HCT116 (cell line): ENCODE measurements at regions not wholly inside any gene's neighbourhood (a gene's known extent, or its start where the extent isn't known, plus 50 kb on each side); places are given as distances from the start of the nearest gene placed in this dataset.

Experiments used
- ATAC-seq: fragments of 200-7000 bp; cut with Tn5 transposase; 2 replicates; pipeline ENCODE4 v1.9.1; 2020; ENCODE audit warnings: mild to moderate bottlenecking, moderate library complexity
- BruUV-seq: library from RNA; stranded (reverse); fragments of 400-500 nt; replicated peaks from 2 replicates; lab custom pipeline; 2021; lab: Mats Ljungman, UMichigan
- CTCF ChIA-PET: fragments of 300-600 bp; sonication (Branson Sonifier 250); formaldehyde crosslinking; loops from one replicate; lab custom pipeline; 2021; ENCODE audit warnings: antibody characterized with exemption; lab: Charles Lee
- POLR2A ChIA-PET: fragments of 300-600, 350-600 bp; sonication (Branson Sonifier 250); formaldehyde crosslinking; loops from one replicate; lab custom pipeline; 2021; ENCODE audit warnings: antibody characterized with exemption; lab: Charles Lee
- RAD21 ChIA-PET, 2 experiments: fragments of 300-600 bp; sonication (Branson Sonifier 250); formaldehyde crosslinking; loops; one replicate each; lab custom pipeline; 2023; ENCODE audit warnings: low total read pairs in 2 of 2; ENCODE audit not compliant: uncharacterized antibody in 2 of 2, unreplicated experiment in 2 of 2, low non-redundant PET in 1 of 2; lab: Charles Lee
- DNase-seq: peaks from one replicate; pipeline ENCODE4 v3.0.0-alpha.2; 2010; ENCODE audit warnings: low read depth, low spot score
- H2AFZ ChIP-seq: fragments of 200-600 bp; shearing (Covaris generic), sonication (generic); 2 replicates; pipeline ENCODE4 v1.6.1; 2017; ENCODE audit warnings: low read depth, mixed run types, mixed read lengths, antibody characterized with exemption, low read length; ENCODE audit not compliant: poor library complexity, severe bottlenecking
- H3K27ac ChIP-seq: 2 replicates; pipeline ENCODE4 v1.5.1; 2012; ENCODE audit warnings: low read depth, low read length
- H3K27me3 ChIP-seq: fragments of 200-600 bp; sonication (generic); 2 replicates; pipeline ENCODE4 v1.6.1; 2016; ENCODE audit warnings: mixed run types, low read length, mixed read lengths; ENCODE audit not compliant: insufficient read depth
- H3K36me3 ChIP-seq, 2 experiments: fragments of 200-500 bp in 1 of 2; fragments of 200-600 bp in 1 of 2; sonication (Bioruptor generic) in 1 of 2; sonication (generic) in 1 of 2; 2 replicates each; pipeline versions ENCODE4 v1.5.1 to v1.6.1; 2014 to 2016; ENCODE audit warnings: low read length in 2 of 2, inconsistent platforms in 1 of 2, mixed read lengths in 1 of 2, mixed run types in 1 of 2; ENCODE audit not compliant: insufficient read depth in 2 of 2, control insufficient read depth in 1 of 2
- H3K4me1 ChIP-seq, 2 experiments: fragments of 200-600 bp in 1 of 2; sonication (generic) in 1 of 2; 2 replicates each; pipeline versions ENCODE4 v1.5.1 to v1.6.1; 2012 to 2017; ENCODE audit warnings: low read length in 2 of 2, inconsistent platforms in 1 of 2, mild to moderate bottlenecking in 1 of 2, mixed read lengths in 1 of 2, mixed run types in 1 of 2, moderate library complexity in 1 of 2; ENCODE audit not compliant: insufficient read depth in 2 of 2, control insufficient read depth in 1 of 2
- H3K4me2 ChIP-seq: fragments of 200-600 bp; sonication (generic); 2 replicates; pipeline ENCODE4 v1.6.1; 2017; ENCODE audit warnings: mixed run types, low read length, mixed read lengths
- H3K4me3 ChIP-seq, 2 experiments: fragments of 200-600 bp in 1 of 2; sonication (generic) in 1 of 2; replicated peaks in 1 of 2; 2 replicates each; pipeline ENCODE4 v1.5.1; 2011 to 2016; ENCODE audit warnings: low read length in 2 of 2, control low read depth in 1 of 2, low read depth in 1 of 2, mild to moderate bottlenecking in 1 of 2, mixed read lengths in 1 of 2, mixed run types in 1 of 2
- H3K79me2 ChIP-seq: fragments of 200-600 bp; sonication (generic); 2 replicates; pipeline ENCODE4 v1.6.1; 2017; ENCODE audit warnings: mild to moderate bottlenecking, mixed run types, low read length, moderate library complexity, mixed read lengths; ENCODE audit not compliant: insufficient read depth
- H3K9ac ChIP-seq: fragments of 200-600 bp; sonication (generic); 2 replicates; pipeline ENCODE4 v1.6.1; 2016; ENCODE audit warnings: low read length, mixed read lengths
- H3K9me2 ChIP-seq: fragments of 200-600 bp; sonication (generic), shearing (Covaris generic); 2 replicates; pipeline ENCODE4 v1.6.1; 2017; ENCODE audit warnings: mixed run types, mild to moderate bottlenecking, moderate library complexity; ENCODE audit not compliant: insufficient read depth
- H3K9me3 ChIP-seq, 2 experiments: fragments of 200-500 bp in 1 of 2; fragments of 200-600 bp in 1 of 2; sonication (Bioruptor generic) in 1 of 2; sonication (generic) in 1 of 2; 2 replicates each; pipeline ENCODE4 v1.6.1; 2014 to 2017; ENCODE audit warnings: low read length in 2 of 2, mixed read lengths in 2 of 2, inconsistent platforms in 1 of 2, low read depth in 1 of 2, mild to moderate bottlenecking in 1 of 2, mixed run types in 1 of 2, moderate library complexity in 1 of 2; ENCODE audit not compliant: control insufficient read depth in 1 of 2, insufficient read depth in 1 of 2
- H4K20me1 ChIP-seq: fragments of 200-600 bp; sonication (generic), shearing (Covaris generic); 2 replicates; pipeline ENCODE4 v1.6.1; 2017; ENCODE audit warnings: mixed run types, mild to moderate bottlenecking, moderate library complexity; ENCODE audit not compliant: insufficient read depth
- ATF3 ChIP-seq: IDR thresholded peaks from 2 replicates; pipeline ENCODE4 v1.6.1; 2012
- CBX3 ChIP-seq: IDR thresholded peaks from 2 replicates; pipeline ENCODE4 v1.6.1; 2012; ENCODE audit warnings: low read depth
- EGR1 ChIP-seq: IDR thresholded peaks from 2 replicates; pipeline ENCODE4 v1.6.1; 2012; ENCODE audit warnings: low read depth
- EZH2 ChIP-seq: fragments of 200-600 bp; sonication (generic); IDR thresholded peaks from 2 replicates; pipeline ENCODE4 v1.6.1; 2017; ENCODE audit warnings: antibody characterized with exemption, mixed run types
- EZH2phosphoT487 ChIP-seq: fragments of 200-600 bp; IDR thresholded peaks from 2 replicates; pipeline ENCODE4 v1.6.1; 2018; ENCODE audit warnings: antibody characterized with exemption, borderline replicate concordance
- FOSL1 ChIP-seq: IDR thresholded peaks from 2 replicates; pipeline ENCODE4 v1.6.1; 2012; ENCODE audit warnings: low read depth
- JUND ChIP-seq: IDR thresholded peaks from 2 replicates; pipeline ENCODE4 v1.6.1; 2012
- MAX ChIP-seq: IDR thresholded peaks from 2 replicates; pipeline ENCODE4 v1.6.1; 2012
- POLR2A ChIP-seq: IDR thresholded peaks from 2 replicates; pipeline ENCODE4 v1.7.0; 2011; ENCODE audit warnings: borderline replicate concordance; ENCODE audit not compliant: insufficient read depth, insufficient read length; ENCODE audit errors: extremely low read depth
- POLR2AphosphoS5 ChIP-seq: IDR thresholded peaks from 2 replicates; pipeline ENCODE4 v1.6.1; 2011; ENCODE audit warnings: mild to moderate bottlenecking, low read depth, low read length, moderate library complexity
- RAD21 ChIP-seq: IDR thresholded peaks from 2 replicates; pipeline ENCODE4 v1.6.1; 2012; ENCODE audit warnings: low read depth, mild to moderate bottlenecking
- SRF ChIP-seq: IDR thresholded peaks from 2 replicates; pipeline ENCODE4 v1.6.1; 2012; ENCODE audit warnings: low read depth
- TCF7L2 ChIP-seq: IDR thresholded peaks from 2 replicates; pipeline ENCODE4 v1.7.0; 2011; ENCODE audit warnings: borderline replicate concordance, inconsistent platforms; ENCODE audit not compliant: insufficient read depth, insufficient read length; ENCODE audit errors: extremely low read depth
- YY1 ChIP-seq: IDR thresholded peaks from 2 replicates; pipeline ENCODE4 v1.6.1; 2011; ENCODE audit warnings: low read length, low read depth, moderate library complexity, mild to moderate bottlenecking; ENCODE audit not compliant: insufficient replicate concordance; ENCODE audit errors: extremely low read depth
- intact Hi-C: fragments of 100-400 bp; cut with micrococcal nuclease; formaldehyde crosslinking; loops from 2 replicates; pipeline ENCODE4 v1.10.0; 2022
- TF ChIP-seq, protein P1 (sequence below): IDR thresholded peaks from 2 replicates; pipeline ENCODE4 v1.6.1; 2011; ENCODE audit warnings: mild to moderate bottlenecking, low read length, moderate library complexity; ENCODE audit not compliant: insufficient replicate concordance; ENCODE audit errors: extremely low read depth
- TF ChIP-seq, protein P2 (sequence below), 3 experiments: fragments of 200-600 bp in 1 of 3; sonication (generic) in 1 of 3; IDR thresholded peaks in 2 of 3; conservative IDR thresholded peaks in 1 of 3; 2 replicates each; pipeline ENCODE4 v1.5.1; 2012 to 2017; ENCODE audit warnings: low read depth in 2 of 3, low read length in 2 of 3, antibody characterized with exemption in 1 of 3, borderline replicate concordance in 1 of 3, control low read depth in 1 of 3, mild to moderate bottlenecking in 1 of 3, mixed read lengths in 1 of 3, mixed run types in 1 of 3, moderate library complexity in 1 of 3; ENCODE audit not compliant: insufficient read depth in 1 of 3

DNA sequence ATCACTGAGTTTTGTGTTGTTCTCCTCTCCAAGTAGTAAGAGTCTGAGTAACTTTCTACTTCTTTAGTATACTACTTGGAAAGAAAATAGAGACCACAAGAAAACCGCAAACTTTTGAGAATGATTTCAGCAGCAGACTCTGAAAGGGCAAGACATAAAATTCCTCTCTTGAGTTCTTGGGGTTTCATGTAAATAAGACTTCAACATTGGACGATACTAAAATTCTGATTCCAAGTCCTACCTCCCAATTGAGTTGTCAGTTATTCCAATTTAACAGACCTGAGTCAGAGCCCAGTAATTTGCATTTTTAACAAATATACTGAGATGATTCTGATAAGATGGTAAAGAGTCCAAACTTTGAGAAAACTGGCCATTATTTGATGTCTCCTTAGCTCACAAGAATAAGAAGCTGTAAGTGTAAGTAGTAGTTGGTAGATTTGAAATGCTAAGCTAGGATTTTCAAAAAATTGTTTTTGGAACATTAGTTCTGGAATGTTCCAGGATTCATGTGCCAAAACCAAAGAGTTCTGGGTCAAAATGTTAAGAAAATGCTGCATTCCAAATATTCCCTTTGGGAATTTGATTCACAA lies 261.6 kb upstream of the SPOPL start:
- H3K79me2 ChIP-seq: no peaks in the 10 kb centered on the region
- H2AFZ ChIP-seq: no peak overlapping the region
- no peak overlapping the region for H3K4me2 ChIP-seq
- intact Hi-C loops: no loop called here
- ATAC-seq (no peak), DNase-seq (no peak)
- H4K20me1 ChIP-seq: no peaks in the 10 kb centered on the region
- no peak overlapping the region for H3K4me3 ChIP-seq
- ChIA-PET POLR2A (no interaction called here), CTCF (no interaction called here), RAD21 (no interaction called here)
- peaks cover 0 to 9% of the 10 kb centered on the region in 2 experiments; a peak in 2 of 4 replicates for H3K4me1 ChIP-seq
- H3K27me3 ChIP-seq: no peaks in the 10 kb centered on the region
- BruUV-seq: no TSS peak
- H3K36me3 ChIP-seq: no peaks in the 10 kb centered on the region
- TF ChIP-seq SRF (no peak), EZH2phosphoT487 (no peak), ATF3 (no peak)
- H3K9me3 ChIP-seq: no peaks in the 10 kb centered on the region
- no peak overlapping the region for H3K9ac ChIP-seq
- no peaks in the 10 kb centered on the region for H3K9me2 ChIP-seq
- no peak overlapping the region for H3K27ac ChIP-seq

DNA sequence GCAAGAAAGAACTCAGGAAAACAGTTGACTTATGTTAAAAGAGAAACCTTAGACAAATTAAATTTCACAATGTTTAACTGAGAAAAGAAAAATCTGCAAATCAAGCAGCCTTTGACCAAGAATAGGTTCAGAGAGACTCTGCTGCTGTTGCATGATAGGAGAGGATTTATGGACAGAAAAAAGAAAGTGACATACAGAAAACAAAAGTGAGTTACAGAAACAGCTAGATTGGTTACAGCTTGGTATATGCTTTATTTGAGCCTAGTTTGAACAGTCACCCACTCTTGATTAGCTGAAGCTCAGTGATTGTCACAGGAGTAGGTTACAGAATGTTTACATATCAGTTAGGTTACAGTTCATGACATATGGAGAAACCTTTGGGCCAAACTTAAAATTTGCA lies 258.2 kb upstream of the SPOPL start:
- Histone ChIP-seq H3K4me2 (no peak overlapping the region), H3K27ac (no peak overlapping the region), H2AFZ (no peak overlapping the region), H3K9ac (no peak overlapping the region), H3K4me3 (no peak overlapping the region), H3K36me3 (no peaks in the 10 kb centered on the region), H3K79me2 (no peaks in the 10 kb centered on the region), H4K20me1 (no peaks in the 10 kb centered on the region), H3K4me1 (peaks cover 0 to 11% of the 10 kb centered on the region in 2 experiments; a peak in 2 of 4 replicates), H3K9me2 (no peaks in the 10 kb centered on the region), H3K9me3 (no peaks in the 10 kb centered on the region), H3K27me3 (no peaks in the 10 kb centered on the region)
- intact Hi-C loops: no loop called here
- BruUV-seq: no TSS peak
- ChIA-PET POLR2A (no interaction called here), RAD21 (no interaction called here), CTCF (no interaction called here)
- ATAC-seq (no peak), DNase-seq (no peak)
- TF ChIP-seq JUND (no peak), CBX3 (no peak), SRF (no peak), EZH2 (no peak), TCF7L2 (no peak), FOSL1 (no peak), MAX (no peak), EZH2phosphoT487 (no peak), POLR2A (no peak), RAD21 (no peak), ATF3 (no peak), EGR1 (no peak), POLR2AphosphoS5 (no peak), YY1 (no peak)
- TF ChIP-seq, protein P1, sequence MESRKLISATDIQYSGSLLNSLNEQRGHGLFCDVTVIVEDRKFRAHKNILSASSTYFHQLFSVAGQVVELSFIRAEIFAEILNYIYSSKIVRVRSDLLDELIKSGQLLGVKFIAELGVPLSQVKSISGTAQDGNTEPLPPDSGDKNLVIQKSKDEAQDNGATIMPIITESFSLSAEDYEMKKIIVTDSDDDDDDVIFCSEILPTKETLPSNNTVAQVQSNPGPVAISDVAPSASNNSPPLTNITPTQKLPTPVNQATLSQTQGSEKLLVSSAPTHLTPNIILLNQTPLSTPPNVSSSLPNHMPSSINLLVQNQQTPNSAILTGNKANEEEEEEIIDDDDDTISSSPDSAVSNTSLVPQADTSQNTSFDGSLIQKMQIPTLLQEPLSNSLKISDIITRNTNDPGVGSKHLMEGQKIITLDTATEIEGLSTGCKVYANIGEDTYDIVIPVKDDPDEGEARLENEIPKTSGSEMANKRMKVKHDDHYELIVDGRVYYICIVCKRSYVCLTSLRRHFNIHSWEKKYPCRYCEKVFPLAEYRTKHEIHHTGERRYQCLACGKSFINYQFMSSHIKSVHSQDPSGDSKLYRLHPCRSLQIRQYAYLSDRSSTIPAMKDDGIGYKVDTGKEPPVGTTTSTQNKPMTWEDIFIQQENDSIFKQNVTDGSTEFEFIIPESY: no peak
- TF ChIP-seq, protein P2, sequence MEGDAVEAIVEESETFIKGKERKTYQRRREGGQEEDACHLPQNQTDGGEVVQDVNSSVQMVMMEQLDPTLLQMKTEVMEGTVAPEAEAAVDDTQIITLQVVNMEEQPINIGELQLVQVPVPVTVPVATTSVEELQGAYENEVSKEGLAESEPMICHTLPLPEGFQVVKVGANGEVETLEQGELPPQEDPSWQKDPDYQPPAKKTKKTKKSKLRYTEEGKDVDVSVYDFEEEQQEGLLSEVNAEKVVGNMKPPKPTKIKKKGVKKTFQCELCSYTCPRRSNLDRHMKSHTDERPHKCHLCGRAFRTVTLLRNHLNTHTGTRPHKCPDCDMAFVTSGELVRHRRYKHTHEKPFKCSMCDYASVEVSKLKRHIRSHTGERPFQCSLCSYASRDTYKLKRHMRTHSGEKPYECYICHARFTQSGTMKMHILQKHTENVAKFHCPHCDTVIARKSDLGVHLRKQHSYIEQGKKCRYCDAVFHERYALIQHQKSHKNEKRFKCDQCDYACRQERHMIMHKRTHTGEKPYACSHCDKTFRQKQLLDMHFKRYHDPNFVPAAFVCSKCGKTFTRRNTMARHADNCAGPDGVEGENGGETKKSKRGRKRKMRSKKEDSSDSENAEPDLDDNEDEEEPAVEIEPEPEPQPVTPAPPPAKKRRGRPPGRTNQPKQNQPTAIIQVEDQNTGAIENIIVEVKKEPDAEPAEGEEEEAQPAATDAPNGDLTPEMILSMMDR (IDR thresholded peaks at IDR 0.05 in 2 of 3, conservative IDR thresholded peaks at IDR 0.05 in 1 of 3; ENCODE audit: borderline replicate concordance in 1 of 3, insufficient read depth in 1 of 3, low read depth in 2 of 3, low read length in 2 of 3): no peak
